ENCODE measurements at regions not wholly inside any gene's neighbourhood (a gene's known extent, or its start where the extent isn't known, plus 50 kb on each side); places are given as distances from the start of the nearest gene placed in this dataset.

DNA sequence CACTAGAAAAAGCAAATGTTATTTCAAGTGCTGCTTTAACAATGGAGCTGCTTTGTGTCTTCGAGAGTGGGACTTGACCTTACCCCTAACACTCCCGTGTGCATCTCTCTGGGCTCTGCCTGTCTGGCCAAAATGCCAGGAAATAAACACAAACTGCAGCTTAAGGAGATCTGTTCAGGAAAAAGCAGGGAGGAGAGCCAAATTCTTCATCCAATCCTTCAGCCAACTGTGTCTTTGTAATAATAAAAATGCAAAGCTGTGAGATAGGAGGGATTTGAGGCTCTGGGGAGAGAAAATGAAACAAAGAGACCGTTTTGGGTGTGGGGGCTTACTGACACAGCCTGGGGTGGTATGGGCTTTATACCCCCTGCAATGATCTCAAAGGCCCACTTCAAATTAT is 85.8 kb upstream of the WSCD2 start:
- no peak for DNase-seq

- DNase-seq: no peak
Measured at GRCh38 chr12:108043750-108044533, 85.1 kb upstream of the WSCD2 start.

GRCh38 chr12:108046135-108046534 is 83.0 kb upstream of the WSCD2 start:
- no peak for DNase-seq

DNA sequence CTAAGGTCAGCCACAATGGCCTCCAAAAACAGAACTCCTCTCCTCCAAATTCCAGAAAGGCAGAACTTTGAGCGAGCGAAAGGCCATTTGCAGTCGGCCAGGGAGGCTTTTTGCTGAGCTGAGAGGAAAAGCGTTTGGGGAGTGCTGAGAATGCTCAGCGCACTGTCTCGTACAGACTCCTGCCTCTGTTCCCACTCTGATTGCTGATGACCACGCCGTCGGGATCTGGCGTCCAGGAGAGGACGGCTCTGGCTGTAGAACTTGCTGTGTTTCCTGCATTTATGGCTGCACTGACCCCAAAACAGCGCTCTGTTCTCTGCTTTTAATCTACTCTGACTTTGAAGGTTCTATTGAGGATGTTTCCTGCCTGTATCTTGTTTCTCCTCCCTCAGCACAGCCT is 82.4 kb upstream of the WSCD2 start:
- DNase-seq: no peak

DNA sequence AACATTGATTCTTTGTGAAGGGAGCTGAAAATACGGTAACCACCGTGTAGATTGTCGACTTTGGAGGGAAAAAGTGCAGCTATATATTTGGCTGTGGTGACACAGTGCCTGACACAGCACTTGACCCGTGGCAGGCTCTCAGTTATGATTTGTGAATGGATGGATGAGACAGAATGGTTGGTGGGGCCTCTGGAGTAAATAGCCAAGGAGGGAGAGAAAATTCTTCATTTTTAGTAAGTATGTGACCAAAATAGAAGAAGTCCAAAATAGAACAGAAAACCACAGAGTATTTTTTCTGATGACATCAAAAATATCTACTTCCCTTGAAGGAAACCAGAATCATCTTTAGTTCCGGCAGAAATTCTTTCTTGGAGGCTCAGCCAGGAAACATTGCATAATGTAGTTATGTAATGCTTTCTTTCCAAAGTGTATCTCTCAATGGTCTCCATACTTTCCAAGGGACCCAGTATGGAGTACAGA is 82.0 kb upstream of the WSCD2 start:
- no peak for DNase-seq

DNA sequence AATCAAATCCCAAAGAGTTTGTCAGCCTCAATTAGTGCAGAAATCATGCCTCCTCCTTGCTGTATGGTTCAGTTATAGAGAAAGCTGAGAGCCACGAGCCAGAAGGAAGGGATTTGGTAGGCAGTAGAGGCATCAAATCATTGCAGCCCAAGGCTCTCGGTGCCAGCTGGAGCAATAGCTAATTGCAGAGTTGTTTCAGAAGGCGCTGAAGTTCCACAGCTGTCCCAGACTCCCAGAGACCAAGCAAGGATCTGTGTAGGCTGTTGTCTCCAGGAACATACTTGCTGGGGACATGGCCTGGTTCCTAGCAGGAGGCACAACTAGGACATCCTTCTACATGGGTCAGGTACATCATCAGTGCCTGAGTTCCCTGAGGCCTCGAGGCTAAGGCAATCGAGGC is 80.4 kb upstream of the WSCD2 start:
- DNase-seq: no peak

DNA sequence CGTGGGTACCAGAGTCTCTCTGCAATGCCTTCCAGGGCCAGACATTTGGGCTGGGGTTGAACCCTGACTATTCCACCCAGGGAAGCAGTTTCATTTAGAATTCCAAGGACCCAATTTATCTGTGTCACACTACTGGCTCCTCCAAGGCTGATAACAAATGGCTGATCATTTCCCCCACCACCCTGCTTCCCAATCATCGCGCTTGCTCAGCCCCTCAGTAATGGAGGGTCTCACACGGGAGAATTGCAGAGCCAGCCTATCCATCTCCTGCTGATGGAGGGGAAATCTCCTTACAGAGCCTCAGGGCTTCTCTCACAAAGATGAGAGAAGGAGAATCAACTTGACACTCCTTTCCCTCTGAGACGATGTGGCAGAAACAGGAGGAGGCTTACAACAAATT is 78.4 kb upstream of the WSCD2 start:
- no peak for DNase-seq

- DNase-seq: no peak
Measured at GRCh38 chr12:108052260-108052659, 76.8 kb upstream of the WSCD2 start.

DNA sequence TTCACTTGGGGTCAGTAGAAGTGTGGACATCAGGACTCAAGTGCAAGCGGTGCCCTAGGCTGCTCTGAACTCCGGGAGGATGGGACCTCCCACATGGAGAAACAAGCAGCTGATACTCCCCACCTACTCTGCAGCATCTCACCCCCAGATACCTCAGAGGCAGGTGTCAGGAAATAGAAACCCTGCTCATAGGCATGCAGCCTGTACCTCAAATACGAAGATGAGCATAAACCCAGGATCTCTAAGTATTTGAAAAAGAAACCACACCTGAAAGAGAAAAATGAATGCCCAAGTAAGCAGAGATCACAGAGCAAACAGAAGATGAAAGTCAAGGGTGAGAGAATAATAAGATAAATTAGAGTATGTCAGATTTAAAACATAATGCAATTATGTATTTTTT is 75.6 kb upstream of the WSCD2 start:
- DNase-seq: no peak

DNA sequence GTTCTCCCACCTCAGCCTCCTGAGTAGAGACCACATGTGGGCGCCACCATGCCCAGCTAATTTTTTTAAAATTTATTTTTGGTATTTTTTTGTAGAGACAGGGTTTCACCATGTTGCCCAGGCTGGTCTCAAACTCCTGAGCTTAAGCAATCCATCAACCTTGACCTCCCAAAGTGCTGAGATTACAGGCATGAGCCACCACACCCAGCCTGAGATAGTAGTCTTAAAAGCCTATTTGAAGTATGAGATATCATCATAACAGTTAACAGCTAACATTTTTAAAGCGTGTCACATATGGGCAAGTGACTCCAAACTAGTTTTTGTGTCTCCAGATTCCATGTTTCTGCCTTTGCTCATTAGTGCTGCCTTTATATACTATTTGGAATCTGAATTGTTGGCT is 74.6 kb upstream of the WSCD2 start:
- no peak for DNase-seq

DNA sequence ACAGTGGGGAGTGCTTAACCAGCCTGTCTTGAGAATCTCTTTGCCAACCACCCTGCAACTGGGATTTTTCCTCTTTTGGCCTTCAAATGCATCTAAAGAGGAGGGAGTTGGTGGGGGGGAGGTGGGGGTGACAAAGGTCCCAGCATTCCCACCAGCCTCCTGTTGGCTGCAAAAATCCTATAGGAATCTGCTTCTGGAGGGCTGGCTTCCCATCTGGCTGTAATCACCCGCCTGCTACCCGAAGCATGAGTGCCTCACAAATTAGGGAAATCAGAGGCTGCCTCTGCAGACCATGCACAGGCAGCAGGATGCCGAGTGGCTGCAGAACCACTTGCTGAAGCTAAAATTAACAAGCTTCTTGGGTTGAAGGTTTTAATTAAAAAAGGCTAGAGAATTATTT is 73.9 kb upstream of the WSCD2 start:
- DNase-seq: no peak

DNA sequence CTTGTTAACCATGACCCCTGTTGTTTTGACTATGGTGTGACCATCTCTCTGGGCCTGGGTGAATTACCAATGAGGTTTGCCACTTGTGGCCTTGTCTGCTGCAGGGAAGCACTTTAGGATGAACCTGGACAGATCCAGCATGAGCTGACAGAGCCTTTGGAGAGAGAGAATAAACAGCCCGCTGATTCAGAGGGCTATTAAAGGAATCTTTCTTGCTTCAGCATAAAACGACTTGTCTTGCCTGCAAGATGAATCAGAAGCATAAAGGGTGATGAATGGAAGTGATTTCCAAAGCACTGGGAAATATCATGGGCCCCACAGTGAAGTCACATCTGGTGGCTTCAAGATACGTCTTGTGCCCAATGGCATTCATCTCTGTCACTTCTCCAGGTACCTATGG is 69.0 kb upstream of the WSCD2 start:
- no peak for DNase-seq

- DNase-seq: no peak
Measured at GRCh38 chr12:108060903-108061302, 68.2 kb upstream of the WSCD2 start.

DNA sequence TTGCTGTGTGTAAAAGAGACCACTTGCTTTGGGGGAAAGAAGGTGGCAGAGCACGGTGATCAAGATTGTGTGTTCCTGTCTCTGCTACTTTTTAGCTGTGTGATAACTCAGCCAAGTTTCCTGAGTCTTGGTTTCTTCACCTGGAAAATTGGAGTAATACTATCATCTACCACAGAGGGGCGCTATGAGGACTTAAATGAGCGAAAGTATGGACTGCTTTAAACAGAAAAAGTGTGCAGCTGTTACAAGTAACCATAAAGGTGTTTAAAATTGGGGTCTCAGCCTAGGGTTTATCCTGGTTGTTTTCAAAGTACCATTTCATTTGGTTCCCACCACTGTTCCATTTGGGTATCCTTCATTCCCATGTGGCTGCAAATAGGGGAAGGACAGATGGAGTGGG is 65.9 kb upstream of the WSCD2 start:
- no peak for DNase-seq

GRCh38 chr12:108065069-108065468 is 64.0 kb upstream of the WSCD2 start:
- DNase-seq: no peak

- DNase-seq: no peak
Measured at GRCh38 chr12:108066583-108067577, 62.2 kb upstream of the WSCD2 start.

DNA sequence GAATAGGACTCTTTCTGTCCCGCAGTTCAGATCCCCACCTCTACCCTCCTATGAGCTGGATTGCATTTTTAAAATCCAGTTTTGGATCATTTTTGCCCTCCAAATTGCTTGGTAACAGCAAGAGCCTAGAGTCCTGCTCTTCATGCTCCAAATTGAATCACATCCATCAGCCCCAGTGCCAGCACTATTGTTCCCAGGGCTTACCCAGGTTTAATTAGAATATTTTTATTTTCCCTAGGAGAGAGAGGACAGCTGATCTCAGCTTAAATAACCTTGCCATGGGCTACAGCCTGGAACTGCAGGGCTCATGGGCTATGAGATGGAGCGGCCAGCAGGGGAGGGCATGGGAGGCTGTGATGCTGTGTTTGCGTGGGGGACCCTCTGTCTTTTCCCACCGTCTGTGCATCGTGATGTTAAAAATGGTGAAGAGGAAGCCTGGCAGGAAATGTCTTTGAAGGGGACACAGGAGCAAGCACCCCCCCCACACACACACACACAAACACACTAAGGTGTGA is 59.4 kb upstream of the WSCD2 start:
- no peak for DNase-seq

- no peak for DNase-seq
Measured at GRCh38 chr12:108075561-108075960, 53.5 kb upstream of the WSCD2 start.

DNA sequence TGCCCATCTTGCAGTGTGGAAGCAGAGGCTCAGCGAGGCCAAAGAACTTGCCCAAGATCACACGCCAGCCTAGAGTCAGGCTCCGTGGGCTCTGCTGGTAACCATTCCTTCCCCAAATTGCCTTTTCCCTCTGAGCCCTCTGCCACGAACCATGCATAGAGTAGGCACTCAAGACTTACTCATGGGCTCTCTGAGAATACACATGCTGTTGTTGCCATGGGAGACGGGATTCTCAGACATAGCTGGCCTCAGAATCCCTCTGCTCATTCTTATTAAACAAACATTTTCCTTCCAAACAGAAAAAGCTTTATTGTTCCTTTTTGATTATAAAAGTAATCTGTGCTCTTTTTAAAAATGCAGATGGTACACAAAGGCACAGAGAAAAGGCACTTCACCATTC is 52.5 kb upstream of the WSCD2 start:
- DNase-seq: no peak

DNA sequence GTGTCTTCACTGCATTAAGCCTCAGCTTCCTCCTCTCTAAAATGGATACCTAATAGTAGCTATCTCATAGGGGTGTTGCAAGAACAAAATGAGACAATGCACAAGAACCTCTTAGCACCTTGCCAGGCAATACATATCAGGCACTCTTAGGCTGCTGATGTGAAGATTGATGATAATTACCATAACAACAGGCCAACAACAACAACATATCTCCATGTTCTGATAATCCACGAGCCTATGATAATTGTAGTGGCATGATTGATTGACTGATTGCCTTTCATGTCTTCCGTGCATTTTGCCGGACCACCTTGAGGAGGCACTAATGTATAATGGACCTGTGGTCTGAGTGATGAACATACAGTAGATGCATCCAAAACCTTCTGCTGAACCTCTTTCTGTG is 50.7 kb upstream of the WSCD2 start:
- no peak for DNase-seq

Data from activated CD4-positive, alpha-beta T cell treated with anti-CD3 and anti-CD28 coated beads for 4 hours (primary cell).